Astrocyte of the spinal cord (primary cell): ENCODE measurements at regions not wholly inside any gene's neighbourhood (a gene's known extent, or its start where the extent isn't known, plus 50 kb on each side); places are given as distances from the start of the nearest gene placed in this dataset.
"Not testable (repeated sequence)": the region's sequence is repeated elsewhere in the genome, so short reads cannot be mapped to it uniquely, and the experiment has no call there.

Source experiments
- DNase-seq: peaks from one replicate; pipeline ENCODE4 v3.0.0; 2011; ENCODE audit warnings: low read depth, low spot score
- H3K4me3 ChIP-seq: 2 replicates; pipeline ENCODE4 v1.5.1; 2011; ENCODE audit warnings: low read depth, mild to moderate bottlenecking, low read length, moderate library complexity
- in situ Hi-C: cut with HindIII; loops from 2 replicates; pipeline ENCODE4 v1.10.0; 2017; ENCODE audit warnings: low sequenced_read_pairs

DNA sequence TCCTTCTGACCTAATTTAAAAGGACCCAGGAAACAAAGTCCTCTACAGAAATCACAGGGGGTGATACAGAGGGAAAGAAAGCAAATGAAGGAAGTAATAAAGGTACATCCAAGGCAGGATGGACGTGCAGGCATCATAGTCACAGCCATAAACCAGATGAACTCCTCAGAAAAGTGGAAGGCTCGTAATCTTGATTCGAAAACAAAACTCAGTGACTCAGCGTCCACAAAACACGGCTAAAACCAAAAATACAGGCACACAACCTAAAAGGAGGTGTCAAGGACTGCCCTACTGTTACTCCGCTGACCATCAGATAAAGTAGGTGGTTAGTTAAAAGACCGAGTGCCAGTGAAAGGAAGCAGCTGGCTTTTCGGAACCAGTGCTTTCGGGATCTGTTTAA, 81.5 kb downstream of the TRIM69 start:
- H3K4me3 ChIP-seq, in situ Hi-C loops: not testable (repeated sequence)

GRCh38 chr15:44819331-44819987, 83.1 kb downstream of the TRIM69 start:
- H3K4me3 ChIP-seq, in situ Hi-C loops, DNase-seq: not testable (repeated sequence)

More for the DNA sequence above, 81.5 kb downstream of the TRIM69 start:
- DNase-seq = not testable (repeated sequence)

- H3K4me3 ChIP-seq, in situ Hi-C loops, DNase-seq: not testable (repeated sequence)
Observed at GRCh38 chr15:44820535-44820934, 84.2 kb downstream of the TRIM69 start.

DNA sequence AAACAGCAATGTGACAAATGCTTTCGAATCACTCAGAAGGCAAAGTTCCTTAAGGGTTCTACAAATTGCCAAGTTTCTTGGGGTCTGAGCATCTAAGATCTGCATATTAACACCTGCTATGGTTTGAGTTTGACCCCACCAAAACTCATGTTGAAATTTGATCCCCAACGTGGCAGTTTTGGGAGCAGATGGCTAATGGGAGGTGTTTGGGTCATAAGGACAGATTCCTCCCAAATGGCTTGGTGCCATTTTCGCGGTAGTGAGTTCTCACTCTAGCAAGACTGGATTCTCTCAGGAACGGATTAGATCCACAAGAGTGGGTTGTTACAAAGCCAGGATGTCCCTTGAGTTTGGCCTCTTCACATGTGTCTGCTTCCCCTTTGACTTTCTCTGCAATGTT, 84.6 kb downstream of the TRIM69 start:
- in situ Hi-C loops, DNase-seq, H3K4me3 ChIP-seq: not testable (repeated sequence)

DNA sequence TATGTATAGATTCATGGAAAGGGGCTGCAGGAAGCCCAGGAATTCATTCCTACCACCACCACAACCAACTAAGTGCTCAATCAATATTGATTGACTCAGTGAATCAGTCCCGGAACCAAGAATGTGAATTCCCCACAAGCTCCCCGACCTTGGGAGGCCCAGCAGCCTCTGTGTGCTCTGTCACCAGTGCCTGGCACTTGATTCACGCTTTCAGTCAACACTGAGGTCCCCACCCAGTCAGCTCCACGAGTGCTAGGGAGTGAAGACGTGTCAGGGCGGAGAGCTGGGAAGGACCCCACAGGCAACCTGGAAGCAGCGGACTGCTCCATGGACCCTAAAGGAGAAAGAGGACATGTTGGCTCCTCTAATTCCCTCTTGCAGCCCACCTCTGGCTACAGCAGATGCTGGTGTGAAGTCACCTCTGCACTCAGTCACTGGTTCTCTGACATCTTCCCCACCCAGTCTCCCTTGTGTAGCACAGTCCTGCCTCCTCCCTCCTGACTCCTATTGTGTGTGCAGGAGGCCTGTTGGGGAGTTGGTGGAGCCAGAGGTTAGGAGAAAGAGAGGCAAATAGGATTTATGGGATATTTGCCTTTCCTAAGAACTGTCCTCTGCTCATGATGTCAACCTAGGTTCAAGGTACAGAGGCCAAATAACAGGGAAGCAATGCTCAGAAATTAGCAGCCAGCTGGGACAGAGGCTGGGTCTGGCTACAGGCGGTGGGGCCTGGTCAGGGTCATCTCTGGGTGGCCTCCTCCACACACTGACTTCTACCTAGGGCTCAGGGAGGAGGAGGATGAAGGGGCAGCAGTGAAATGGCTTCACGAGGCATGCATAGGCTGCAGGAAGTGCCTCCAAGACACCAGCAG, 88.2 kb downstream of the TRIM69 start:
- not testable (repeated sequence) for DNase-seq, H3K4me3 ChIP-seq

GRCh38 chr15:44826583-44826982, 90.3 kb downstream of the TRIM69 start:
- in situ Hi-C loops, DNase-seq, H3K4me3 ChIP-seq: not testable (repeated sequence)

More for the DNA sequence above, 88.2 kb downstream of the TRIM69 start:
- in situ Hi-C loops = not testable (repeated sequence)

- H3K4me3 ChIP-seq, DNase-seq, in situ Hi-C loops: not testable (repeated sequence)
Observed at GRCh38 chr15:44828229-44828914, 92.0 kb downstream of the TRIM69 start.

GRCh38 chr15:44829150-44829549, 92.8 kb downstream of the TRIM69 start:
- in situ Hi-C loops, DNase-seq, H3K4me3 ChIP-seq: not testable (repeated sequence)

DNA sequence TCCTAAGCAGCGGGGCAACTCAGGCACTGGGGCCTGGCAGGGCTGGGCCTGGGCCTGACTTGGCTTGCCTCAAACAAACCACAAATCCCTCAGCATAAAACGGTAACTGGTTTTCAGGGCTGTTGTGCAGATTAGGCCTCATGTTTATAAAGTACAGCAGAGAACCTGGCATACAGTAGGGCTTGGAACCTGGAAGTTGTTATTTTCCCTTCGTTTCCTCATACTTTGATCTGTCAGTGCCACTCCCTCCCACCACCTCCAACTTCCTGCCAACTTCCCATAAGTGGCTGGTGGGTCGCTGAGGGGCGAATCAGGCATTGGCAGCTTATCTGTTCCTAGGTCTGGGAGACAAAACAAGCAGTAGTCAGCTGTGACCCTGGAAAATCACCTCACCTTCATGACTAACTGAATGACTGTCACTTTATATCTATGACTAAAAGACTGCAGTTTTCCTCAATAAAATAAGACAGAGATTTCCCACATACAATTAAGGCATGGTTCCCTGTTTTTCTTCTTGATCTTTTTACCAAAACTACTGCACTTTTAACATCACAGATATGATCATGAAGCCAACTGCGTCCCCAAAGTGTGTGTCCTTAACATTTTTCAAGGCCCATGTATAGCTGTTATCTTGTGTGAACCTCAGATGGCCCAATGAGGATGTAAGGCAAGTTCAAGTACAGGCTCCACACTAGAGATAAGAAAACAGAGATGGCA, 94.5 kb downstream of the TRIM69 start:
- H3K4me3 ChIP-seq, DNase-seq, in situ Hi-C loops: not testable (repeated sequence)

- in situ Hi-C loops, DNase-seq, H3K4me3 ChIP-seq: not testable (repeated sequence)
Observed at GRCh38 chr15:44831409-44831741, 95.0 kb downstream of the TRIM69 start.

DNA sequence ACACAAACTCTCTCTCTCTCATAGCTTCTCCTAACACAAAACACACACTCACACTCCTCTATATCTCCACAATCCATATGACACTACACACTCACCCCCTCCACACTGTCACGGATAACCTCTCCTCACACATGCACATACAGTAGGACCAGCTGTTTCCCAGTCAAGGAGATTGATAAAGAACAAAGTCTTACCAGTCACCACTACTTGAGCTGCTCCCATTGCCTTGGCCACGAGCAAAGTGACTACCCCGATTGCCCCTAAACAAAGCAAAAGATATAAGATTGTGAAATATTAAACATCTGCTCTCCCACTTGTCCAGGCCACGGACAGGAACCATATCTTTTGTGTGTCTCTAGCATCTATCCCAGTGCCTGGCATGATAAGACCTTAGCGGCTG, 95.8 kb downstream of the TRIM69 start:
- H3K4me3 ChIP-seq, in situ Hi-C loops: not testable (repeated sequence)

DNA sequence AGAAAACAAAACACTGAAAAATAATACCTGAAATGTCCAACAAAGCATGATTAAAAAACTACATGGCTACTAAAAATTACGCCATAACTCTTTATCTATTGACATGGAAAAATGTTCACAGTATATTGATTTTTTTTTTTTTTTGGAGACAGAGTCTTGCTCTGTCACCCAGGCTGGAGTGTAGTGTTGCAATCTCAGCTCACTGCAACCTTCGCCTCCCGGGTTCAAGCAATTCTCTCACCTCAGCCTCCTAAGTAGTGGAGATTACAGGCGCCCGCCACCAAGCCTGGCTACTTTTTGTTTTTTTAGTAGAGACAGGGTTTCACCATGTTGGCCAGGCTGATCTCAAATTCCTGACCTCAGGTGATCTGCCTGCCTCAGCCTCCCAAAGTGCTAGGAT, 96.8 kb downstream of the TRIM69 start:
- DNase-seq, in situ Hi-C loops, H3K4me3 ChIP-seq: not testable (repeated sequence)

More for the DNA sequence above, 95.8 kb downstream of the TRIM69 start:
- not testable (repeated sequence) for DNase-seq

GRCh38 chr15:44833761-44834160, 97.4 kb downstream of the TRIM69 start:
- DNase-seq, H3K4me3 ChIP-seq, in situ Hi-C loops: not testable (repeated sequence)

DNA sequence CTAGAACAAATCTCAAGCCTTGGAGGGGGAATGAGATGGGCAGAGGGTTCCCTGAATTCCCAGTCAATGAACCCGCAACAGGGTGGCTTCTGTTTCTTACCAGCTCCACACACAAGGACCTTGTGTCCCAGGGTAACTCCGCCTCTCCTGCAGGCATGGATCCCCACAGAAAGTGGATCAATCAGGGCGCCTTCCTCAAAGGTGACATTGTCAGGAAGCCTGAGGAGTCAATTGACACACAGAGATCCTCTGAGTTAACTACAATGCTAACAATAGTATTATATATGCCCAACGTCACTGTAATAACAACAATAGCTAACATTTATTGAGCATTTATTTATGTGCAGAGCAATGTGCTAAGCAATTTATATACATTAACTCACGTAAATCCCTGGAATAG, 98.8 kb downstream of the TRIM69 start:
- H3K4me3 ChIP-seq, in situ Hi-C loops, DNase-seq: not testable (repeated sequence)
